Putamen (tissue), 1 donor: ENCODE measurements at regions not wholly inside any gene's neighbourhood (a gene's known extent, or its start where the extent isn't known, plus 50 kb on each side); places are given as distances from the start of the nearest gene placed in this dataset.

Experiments used
- DNase-seq: peaks from one replicate; pipeline ENCODE4 v3.0.0-alpha.2; 2016; ENCODE audit warnings: low spot score

DNA sequence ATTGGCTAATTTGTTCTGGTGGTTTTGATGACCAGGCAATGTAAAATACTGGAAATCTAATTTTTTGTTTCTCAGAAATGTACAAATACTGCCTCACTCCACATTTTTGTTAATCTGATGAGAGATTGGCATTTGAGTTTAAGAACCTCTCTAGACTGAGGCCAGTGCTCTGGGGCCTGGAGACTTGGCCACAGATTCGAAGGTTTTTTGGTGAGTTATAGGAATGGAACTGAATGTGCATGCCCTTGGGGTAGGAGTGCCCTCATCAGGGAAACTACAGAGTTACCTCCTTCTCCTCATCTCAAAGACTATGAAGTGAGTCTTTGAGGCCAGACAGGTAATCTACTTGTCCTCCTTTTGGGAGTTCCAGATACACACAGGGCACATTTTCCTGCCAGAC is 347.9 kb downstream of the LTN1 start:
- no peak for DNase-seq

DNA sequence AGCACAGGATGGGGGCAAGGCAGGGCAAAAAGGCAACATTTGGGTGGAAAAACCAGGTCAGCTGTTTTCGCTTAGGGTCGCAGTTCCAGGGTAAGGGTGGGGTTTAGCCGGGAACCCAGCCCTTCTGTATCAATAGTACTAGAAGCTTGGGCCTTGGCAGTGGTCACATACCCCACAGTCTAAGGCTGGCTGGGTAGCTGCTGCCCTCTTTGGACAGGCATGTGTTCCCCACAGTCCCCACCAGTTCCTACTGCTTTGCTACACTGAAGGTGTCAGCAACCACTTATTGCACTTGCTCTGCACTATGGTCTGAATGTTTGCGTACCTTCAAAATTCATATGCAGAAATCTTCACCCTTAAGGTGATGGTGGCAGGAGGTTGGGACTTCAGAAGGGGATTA is 349.8 kb downstream of the LTN1 start:
- DNase-seq: no peak

DNA sequence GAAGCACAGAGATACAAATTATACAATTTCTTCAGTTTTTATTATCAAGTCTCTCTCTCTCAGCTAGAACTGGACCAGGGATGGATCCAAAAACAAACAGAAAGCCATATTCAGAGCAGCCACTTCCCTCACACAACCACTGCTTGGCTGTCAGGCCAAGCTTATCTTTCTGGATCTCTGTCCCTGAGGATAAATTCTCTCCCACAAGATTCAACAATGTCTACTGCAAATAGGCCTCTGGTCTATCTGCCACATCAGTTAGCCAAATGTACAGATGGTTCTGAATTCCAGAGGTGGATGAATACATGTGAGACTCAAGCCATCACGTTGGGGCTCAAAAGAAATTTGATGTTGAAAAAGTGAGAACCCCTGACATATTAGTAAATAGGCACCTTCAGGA is 350.9 kb downstream of the LTN1 start:
- no peak for DNase-seq

DNA sequence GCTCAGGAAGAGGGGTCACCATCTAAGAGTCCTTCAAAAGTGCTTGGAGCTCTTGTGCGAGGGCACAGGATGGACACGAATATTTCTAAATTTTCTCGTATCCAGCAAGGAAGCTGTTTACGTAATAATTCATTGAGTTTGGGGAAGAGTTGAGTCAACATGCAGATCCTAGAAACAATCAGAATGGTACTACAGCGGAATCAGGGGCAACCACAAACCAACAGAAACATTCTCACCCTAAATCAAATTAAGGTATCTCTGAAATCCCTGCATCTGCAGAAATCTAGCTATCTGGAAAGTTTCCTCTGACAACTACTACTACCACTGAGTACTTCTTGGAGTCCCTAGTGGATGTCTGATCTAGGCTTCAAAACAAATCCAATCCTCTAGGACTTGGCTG is 352.4 kb downstream of the LTN1 start:
- no peak for DNase-seq

DNA sequence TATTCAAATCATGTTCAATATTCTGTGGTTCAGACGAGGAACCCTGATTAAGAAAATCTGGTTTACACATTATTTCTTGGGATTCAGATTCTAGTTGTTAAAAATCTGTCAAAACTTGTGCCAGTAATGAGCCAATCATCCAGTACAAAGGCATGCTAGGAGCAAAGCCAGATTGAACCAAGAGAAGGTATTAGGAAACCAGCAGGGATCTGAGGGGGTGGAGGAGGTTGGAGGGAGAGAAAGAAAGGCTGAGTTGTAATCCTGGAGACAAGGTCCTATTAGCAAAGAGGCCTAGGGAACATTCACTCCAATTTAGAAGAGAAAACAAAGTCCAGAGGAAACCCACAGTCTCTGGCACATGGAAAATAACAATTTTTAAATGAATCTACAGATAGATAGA is 352.9 kb downstream of the LTN1 start:
- no peak for DNase-seq

DNA sequence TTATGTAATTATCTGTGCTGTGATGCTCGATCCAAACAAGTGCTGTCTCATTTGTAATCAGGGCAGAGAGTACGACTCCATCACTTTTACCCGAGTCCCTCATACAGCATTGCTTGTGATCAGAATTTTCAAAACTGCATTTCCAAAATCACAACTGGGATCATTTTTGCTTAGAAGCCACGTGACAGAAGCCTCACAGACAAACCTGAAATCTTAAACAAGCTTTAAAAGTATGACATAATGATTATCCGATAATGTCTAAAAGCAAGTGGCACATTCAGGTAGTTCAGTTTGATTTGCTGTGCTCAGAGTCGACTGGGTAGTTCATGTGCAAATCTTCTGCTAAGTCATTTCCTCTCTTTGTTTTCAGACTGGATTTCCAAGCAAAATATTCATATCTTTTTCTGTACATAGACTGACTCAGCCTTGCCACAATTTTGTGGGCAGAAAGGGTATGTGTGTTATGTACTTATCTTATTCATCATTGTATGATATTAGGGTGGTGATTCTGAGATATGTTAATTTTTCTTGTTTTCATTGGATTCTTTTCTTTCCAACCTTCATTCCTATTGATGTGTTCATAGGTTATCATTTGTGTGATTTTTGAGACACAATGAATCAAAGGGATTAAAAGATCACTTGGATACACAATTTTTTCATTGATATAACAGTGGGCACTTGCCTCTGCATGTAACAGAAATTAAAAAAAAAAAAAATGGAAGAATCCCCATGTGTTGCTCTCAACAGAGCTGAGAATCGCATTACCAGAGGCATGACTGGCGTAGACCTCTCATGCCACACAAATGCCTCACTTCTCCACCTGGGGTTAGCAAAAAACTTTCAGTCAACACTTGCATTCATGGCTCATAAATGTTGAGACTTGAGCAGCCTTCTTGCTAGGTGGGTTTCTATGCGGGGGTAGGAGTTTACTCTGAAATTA is 355.7 kb downstream of the LTN1 start:
- DNase-seq: no peak

DNA sequence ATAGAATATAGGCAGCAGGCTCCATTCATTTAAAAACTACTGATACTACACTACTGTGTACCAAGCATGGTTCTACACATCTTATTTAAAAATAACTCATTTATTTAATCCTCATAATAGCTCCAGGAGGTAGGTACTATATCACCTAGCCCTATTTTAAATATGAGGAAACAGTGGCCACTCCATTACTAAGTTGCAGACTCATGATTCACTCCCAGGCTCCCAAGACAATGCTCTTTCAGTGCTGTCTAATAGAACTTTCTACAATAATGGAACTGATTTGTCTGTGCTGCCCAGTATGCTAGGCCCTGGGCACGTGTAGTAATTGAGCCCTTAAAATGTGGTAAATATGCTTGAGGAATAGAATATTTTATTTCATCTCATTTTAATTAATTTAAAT is 357.1 kb downstream of the LTN1 start:
- DNase-seq: no peak

DNA sequence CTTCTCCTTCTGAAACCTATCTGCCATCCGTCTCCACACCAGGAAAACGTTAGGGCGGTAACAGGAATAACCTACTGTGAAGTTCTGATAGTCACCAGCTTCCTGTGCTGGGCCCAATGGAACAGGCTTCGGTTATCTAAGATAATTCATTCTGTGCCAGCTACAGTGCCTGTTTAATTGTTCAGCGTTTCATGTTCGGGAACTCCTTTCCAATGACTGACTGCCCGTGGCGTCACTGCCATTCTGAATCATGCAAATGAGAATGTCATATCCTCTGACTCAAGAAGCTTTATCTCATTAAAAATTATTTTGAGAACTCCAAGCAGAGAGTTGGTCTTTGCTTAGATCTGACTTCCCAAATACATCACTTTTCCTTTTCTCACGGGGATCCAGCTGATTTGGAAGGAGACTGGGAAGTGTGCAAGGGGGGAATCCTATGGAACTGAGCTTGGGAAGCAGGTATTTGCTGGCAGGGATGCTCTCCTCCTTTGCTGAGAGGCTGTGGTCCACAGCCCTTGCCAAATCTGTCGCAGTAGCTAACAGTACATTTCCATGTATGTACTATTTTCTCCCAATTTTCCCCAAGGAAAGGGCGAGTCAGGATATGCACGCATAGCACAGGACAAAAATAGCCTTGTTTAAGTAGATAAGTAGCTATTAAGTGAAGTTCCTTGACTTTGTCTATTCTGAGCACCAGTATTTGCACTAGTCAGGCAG is 358.7 kb downstream of the LTN1 start:
- no peak for DNase-seq

DNA sequence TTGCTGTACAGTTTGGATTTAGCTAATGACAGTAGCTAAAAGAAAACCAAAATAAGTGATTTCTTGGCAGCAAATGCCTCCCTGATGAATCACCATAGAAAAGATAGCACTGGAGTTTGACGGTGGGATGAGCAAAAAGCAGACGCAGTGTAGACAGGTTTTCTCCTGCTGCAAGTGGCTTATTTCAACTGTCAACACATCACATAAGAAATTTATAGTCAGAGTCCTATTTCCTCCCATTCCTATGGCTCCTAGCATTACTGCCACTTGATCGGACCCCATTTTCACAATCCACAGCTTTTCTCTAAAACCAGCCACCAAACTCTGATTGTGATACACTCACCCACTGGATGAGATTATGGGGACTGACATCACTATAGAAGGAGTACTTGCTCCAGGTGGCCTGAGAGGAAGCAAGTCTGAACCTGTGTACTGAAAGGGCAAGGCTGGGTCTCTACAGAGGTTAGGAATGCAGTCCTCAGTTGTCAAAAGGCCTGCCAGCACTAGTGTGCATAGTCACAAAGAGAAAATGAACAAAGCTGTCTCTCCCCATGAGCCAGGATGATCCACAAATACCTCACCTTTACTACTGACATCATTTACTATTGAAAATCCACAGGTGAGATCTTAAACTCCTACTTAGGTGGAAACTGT is 359.8 kb downstream of the LTN1 start:
- DNase-seq: no peak

DNA sequence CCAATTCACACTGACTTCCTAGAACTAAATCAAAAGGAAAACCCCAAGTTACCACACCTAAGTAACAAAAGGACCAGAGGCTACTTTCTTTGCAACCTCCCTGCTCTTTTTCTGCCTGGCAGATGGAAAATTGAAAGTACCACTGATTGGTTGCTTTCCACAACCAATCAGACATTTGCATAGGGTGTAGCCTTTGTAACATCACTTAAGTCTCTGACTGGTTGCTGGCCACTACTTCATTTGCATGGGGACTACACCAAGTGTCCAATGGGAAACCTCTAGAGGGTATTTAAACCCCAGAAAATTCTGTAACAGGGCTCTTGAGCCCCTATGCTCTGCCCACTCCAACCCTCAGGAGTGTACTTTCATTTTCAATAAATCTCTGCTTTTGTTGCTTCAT is 365.0 kb downstream of the LTN1 start:
- no peak for DNase-seq

DNA sequence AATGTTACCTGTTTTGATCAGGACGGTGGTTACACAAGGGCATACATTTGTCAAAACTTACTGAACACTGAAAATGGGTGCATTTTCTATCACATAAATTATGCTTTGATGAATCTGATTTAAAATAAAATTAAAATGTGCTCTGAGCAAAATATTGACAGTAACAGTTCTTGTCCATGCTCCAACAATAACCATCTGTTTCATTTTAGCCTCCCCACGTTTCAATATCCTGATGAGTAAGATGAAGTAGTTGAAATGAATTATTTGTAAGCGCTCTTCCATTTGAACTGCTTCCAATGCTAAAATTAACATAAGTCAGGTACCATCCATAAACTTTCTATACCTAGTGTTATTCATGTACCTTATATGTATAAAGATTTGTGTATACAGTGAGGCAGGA is 365.4 kb downstream of the LTN1 start:
- DNase-seq: no peak

DNA sequence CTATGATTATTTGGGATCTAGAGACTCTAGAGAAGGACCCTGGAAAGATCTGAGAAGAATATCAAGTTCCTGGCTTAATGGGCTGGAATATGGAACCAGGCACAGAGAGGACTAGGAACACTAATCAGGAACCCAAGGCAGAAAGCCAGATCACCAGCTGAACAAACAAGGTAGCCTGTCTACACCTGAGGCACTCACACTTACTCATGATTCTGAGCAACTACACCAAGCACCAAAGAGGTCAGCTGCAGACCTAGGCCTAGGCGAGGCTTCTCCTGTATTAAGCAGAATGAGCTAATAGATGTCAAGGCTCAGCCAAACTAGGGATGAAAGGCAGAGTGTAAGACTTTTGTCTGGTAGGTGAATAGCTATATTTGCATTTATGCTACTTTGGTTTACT is 368.1 kb downstream of the LTN1 start:
- no peak for DNase-seq

DNA sequence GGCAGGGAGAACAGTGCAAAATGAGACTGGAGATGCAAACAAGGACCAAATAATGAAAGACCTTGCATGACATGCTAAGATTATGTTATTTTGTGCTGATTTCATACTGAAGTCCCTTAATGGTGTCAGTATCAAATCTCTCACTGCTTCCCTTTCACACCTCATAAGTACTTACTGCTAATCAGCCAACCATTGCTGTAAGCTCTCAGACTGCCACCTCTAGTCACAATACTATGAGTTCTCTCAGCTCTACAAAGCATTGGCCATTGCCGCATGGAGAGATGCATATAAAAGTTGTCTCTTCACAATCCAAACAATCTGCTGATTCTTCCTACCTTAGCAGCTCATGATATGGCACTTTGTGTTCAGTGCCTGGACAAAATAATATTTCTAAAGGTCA is 375.4 kb downstream of the LTN1 start:
- no peak for DNase-seq

DNA sequence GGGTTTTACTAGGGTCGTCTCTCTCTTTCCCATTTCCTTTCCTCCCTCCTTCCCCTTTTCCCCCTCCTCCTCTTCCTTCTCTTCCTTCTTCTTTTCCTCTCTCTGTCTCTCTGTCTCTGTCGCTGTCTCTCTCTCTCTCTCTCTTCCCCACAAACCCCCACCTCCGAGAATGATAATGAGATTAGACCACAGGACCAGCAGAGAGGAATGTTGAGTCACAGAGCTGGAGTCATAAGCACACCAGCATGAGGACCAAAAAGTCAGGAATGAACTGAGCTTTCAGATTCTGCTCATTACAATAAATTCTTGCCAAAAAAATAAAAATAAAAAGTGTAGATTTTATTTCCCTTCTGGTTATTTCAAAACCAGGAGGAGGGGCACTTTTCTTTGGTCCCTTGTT is 377.4 kb downstream of the LTN1 start:
- DNase-seq: no peak

DNA sequence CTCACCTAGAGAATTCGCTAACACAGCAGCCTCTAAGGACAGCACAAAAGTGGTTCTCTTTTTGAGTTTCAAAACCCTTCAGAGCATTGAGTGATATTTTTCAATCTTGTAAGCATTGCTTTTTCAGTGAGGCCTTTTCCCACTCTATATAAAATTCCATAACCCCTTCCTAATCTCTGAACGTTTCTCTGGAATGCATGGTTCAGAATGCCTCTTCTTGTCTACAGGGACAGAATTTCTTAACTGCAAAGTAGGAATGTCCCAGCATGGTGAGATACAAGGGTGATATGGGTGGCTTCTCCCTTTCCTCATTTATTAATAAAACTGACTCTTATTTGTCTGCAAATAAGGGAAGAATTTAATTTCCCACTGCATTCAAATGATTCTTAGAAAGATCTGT is 377.9 kb downstream of the LTN1 start:
- DNase-seq: no peak

DNA sequence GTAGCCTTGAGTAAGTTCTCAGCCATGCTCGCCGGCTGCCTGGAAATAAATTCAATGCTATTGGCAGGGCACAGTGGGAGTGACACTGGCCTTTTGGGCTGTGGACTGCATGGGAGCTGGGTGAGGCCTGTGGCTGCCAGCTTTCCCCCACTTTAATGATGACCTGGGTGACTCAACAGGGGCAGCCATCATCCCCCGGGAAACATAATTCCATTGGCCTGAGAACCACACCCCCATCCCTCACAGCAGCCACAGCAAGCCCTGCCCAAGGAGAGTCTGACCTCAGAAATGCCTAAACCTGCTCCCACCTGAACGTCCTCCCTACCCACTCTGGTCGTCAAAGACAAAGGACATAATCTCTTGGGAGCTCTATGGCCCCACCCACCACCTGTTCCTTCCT is 384.0 kb downstream of the LTN1 start:
- no peak for DNase-seq

DNA sequence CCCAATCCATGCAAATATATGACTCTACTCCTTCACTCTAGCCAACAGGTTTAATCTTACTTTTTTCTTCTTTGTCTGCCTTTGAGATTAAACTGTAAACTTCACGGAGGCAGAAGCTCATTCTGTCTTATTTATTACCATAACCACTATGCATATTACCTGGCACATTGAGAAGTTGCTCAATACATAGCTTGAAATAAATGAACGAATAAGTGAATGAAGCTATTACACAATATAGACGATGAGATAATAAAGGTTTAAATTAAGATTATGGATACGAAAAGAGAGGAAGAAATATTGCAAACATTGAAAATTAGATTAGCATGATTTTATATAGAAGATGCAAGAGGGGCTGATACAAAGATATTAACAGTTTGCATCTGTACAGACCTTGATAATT is 385.1 kb downstream of the LTN1 start:
- DNase-seq: no peak

DNA sequence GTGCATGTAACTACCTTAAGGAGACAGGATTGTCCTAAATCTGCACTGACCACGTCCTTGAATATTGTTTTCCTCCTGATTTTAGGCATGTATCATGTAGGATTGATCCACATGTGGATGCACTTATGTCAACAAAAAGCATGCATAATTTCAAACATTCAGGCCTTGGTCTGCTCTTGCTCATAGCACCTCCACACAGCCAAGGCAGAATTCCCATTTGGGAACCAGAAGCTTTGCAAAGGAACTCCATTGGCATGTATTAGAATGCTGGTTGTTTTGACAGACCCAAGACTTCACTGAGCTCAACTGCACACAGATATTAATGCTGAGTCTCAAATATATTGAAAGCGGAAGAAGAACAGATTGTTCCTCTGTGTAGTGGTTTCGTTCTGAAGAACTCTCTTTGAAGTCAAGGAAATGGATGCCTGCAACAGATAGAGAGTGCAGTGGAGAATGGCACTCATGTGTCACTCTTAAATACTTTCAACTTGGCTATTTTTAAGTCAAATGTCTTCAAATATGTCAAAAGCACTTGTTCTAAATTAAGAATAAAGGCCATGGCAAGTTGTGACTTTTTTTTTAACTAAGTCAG is 387.6 kb downstream of the LTN1 start:
- DNase-seq: no peak

DNA sequence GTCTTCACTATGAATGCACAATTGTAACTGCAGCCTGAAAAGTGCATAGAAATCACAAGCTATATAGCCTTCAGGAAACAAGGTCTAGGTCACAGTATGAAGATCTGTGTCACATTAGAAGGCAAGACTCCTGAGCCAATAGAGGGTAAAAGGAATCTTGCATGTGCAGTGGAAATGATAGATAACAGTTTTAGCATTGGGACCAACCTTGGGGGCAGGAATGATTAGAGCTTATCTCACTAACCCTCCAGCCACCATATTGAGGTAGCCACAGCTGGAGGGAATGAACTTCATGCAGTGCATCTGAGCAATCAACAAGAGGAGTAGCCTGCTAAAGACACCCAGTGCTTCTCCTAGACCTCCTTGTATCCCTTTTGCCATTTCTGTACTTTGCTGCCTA is 390.1 kb downstream of the LTN1 start:
- no peak for DNase-seq

DNA sequence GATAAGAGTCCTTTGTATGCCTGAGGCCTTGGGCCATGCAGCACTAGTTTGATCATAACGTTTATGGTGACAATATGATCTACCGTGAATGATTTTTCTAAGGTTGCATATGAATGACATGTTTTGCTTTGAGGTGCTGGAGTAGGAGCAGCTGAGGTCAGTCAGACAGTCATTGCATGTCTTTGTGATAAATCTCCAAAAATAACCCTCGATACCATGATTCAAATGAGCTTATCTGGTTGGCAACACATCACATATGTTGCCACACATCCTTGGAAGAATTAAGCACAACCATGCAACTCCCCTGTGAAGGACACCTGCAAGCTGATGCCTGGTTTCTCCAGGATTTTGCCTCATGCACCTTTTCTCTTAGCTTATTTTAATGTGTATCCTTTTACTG is 394.5 kb downstream of the LTN1 start:
- no peak for DNase-seq

DNA sequence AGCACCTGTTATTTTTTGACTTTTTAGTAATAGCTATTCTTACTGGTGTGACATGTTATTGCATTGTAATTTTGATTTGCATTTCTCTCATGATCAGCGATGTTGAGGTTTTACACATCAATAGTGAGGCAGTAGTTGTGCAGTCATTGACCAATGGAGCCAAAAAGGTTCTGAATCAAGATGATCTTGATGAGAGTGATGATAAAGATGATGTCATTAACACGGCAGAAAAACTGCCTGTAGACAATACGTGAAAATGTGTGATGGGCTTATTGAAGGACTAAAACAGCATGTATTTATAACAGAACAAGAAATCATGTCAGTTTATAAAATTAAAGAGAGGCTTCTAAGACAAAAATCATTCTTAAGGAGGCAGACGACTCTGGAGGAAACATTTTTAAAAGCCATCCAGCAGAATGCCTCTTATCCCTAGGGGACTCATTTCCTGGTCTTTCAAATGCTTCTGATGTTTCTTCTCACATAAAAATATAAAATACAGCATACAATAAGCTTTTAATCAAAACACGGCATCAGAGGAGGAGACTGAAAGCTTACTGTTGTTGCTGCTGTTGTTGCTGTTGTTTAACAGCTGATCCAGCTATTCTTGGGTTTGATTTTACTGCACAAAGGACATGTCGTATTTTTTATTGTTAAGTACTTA is 400.3 kb downstream of the LTN1 start:
- no peak for DNase-seq

DNA sequence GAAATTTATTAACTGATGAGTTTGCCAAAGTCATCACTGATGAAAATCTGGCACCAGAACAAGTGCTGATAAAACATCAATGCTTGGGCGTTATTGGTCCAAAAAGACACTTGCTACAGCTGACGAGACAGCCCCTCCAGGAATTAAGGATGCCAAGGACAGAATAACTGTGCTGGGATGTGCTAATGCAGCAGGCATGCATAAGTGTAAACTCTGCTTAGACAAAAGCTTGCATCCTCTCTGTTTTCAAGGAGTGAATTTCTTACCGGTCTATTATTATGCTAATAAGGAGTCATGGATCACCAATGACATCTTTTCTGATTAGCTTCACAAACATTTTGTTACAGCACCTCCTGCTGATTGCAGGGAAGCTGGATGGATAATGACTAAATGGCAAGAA is 402.0 kb downstream of the LTN1 start:
- no peak for DNase-seq
